IMR-90 (cell line): ENCODE measurements at regions not wholly inside any gene's neighbourhood (a gene's known extent, or its start where the extent isn't known, plus 50 kb on each side); places are given as distances from the start of the nearest gene placed in this dataset.

ENCODE experiments used
- ATAC-seq: fragments of 200-7000 bp; cut with Tn5 transposase; 2 replicates; pipeline ENCODE4 v1.9.1; 2020; ENCODE audit warnings: low read depth, mild to moderate bottlenecking, moderate library complexity
- BruUV-seq: library from RNA; stranded (reverse); fragments of 400-500 nt; replicated peaks from 2 replicates; lab custom pipeline; 2021; lab: Mats Ljungman, UMichigan
- CTCF ChIA-PET: fragments of 300-600 bp; formaldehyde crosslinking; extraction: SDS; loops from one replicate; lab custom pipeline; 2021; ENCODE audit warnings: antibody characterized with exemption; lab: Yijun Ruan, JAX
- POLR2A ChIA-PET: fragments of 300-600 bp; sonication (Branson Sonifier 250); formaldehyde crosslinking; loops from one replicate; lab custom pipeline; 2022; ENCODE audit warnings: antibody characterized with exemption; ENCODE audit not compliant: unreplicated experiment; lab: Charles Lee
- DNase-seq: peaks from one replicate; pipeline ENCODE4 v3.0.0; 2013
- H2AFZ ChIP-seq: replicated peaks from 2 replicates; pipeline ENCODE3; 2013; ENCODE audit warnings: low read length, mild to moderate bottlenecking; ENCODE audit not compliant: poor library complexity
- H2AK5ac ChIP-seq: 2 replicates; pipeline ENCODE4 v1.6.1; 2013; ENCODE audit warnings: low read depth, low read length, inconsistent platforms
- H2AK9ac ChIP-seq: replicated peaks from 2 replicates; pipeline ENCODE3; 2013; ENCODE audit warnings: mild to moderate bottlenecking, low read depth, low read length, moderate library complexity; ENCODE audit not compliant: poor library complexity
- H2BK120ac ChIP-seq: 2 replicates; pipeline ENCODE4 v1.6.1; 2013; ENCODE audit warnings: low read depth, low read length, inconsistent platforms
- H2BK15ac ChIP-seq: 3 replicates; pipeline ENCODE4 v1.6.1; 2013; ENCODE audit warnings: low read depth, low read length, inconsistent platforms
- H2BK20ac ChIP-seq: 2 replicates; pipeline ENCODE4 v1.6.1; 2013; ENCODE audit warnings: low read depth, mild to moderate bottlenecking, inconsistent platforms, low read length, moderate library complexity
- H2BK5ac ChIP-seq: 2 replicates; pipeline ENCODE4 v1.6.1; 2013; ENCODE audit warnings: mild to moderate bottlenecking, low read depth, low read length, inconsistent platforms; ENCODE audit not compliant: poor library complexity, severe bottlenecking
- H3K14ac ChIP-seq: replicated peaks from 2 replicates; pipeline ENCODE4 v1.6.1; 2013; ENCODE audit warnings: low read depth, low read length, inconsistent platforms
- H3K18ac ChIP-seq: 2 replicates; pipeline ENCODE4 v1.6.1; 2013; ENCODE audit warnings: low read depth, low read length, control low read depth
- H3K23ac ChIP-seq: 2 replicates; pipeline ENCODE4 v1.6.1; 2013; ENCODE audit warnings: low read depth, low read length, inconsistent platforms
- H3K27ac ChIP-seq: 2 replicates; pipeline ENCODE4 v1.5.1; 2013; ENCODE audit warnings: mild to moderate bottlenecking, control low read depth, low read length; ENCODE audit not compliant: insufficient read depth
- H3K27me3 ChIP-seq: 2 replicates; pipeline ENCODE4 v1.6.1; 2013; ENCODE audit warnings: low read length; ENCODE audit not compliant: control insufficient read depth, insufficient read depth
- H3K36me3 ChIP-seq: 2 replicates; pipeline ENCODE4 v1.6.1; 2013; ENCODE audit warnings: low read length, mixed read lengths; ENCODE audit not compliant: control insufficient read depth, insufficient read depth
- H3K4ac ChIP-seq: 2 replicates; pipeline ENCODE4 v1.6.1; 2013; ENCODE audit warnings: low read depth, low read length, inconsistent platforms
- H3K4me1 ChIP-seq: 2 replicates; pipeline ENCODE4 v1.6.1; 2013; ENCODE audit warnings: low read length, mixed read lengths; ENCODE audit not compliant: control insufficient read depth, insufficient read depth
- H3K4me2 ChIP-seq: 2 replicates; pipeline ENCODE4 v1.6.1; 2013; ENCODE audit warnings: low read depth, mild to moderate bottlenecking, control low read depth, low read length, moderate library complexity
- H3K4me3 ChIP-seq: 2 replicates; pipeline ENCODE4 v1.5.1; 2013; ENCODE audit warnings: low read depth, mild to moderate bottlenecking, control low read depth, low read length, moderate library complexity; ENCODE audit not compliant: insufficient read depth
- H3K56ac ChIP-seq: 2 replicates; pipeline ENCODE4 v1.6.1; 2013; ENCODE audit warnings: low read length, inconsistent platforms; ENCODE audit not compliant: insufficient read depth; ENCODE audit errors: extremely low read depth
- H3K79me1 ChIP-seq, 2 experiments: 2 replicates each; pipeline ENCODE4 v1.6.1; 2013; ENCODE audit warnings: low read length in 2 of 2, inconsistent platforms in 1 of 2, low read depth in 1 of 2
- H3K9ac ChIP-seq: 2 replicates; pipeline ENCODE4 v1.6.1; 2013; ENCODE audit warnings: low read depth, low read length, control low read depth
- H3K9me1 ChIP-seq: 2 replicates; pipeline ENCODE4 v1.6.1; 2013; ENCODE audit warnings: low read length, inconsistent platforms; ENCODE audit not compliant: insufficient read depth
- H3K9me3 ChIP-seq: 2 replicates; pipeline ENCODE4 v1.6.1; 2013; ENCODE audit warnings: low read length; ENCODE audit not compliant: control insufficient read depth, insufficient read depth
- H4K20me1 ChIP-seq: 2 replicates; pipeline ENCODE4 v1.6.1; 2013; ENCODE audit warnings: low read length, inconsistent platforms; ENCODE audit not compliant: insufficient read depth
- H4K5ac ChIP-seq: 2 replicates; pipeline ENCODE4 v1.6.1; 2013; ENCODE audit warnings: mild to moderate bottlenecking, low read depth, low read length, control low read depth
- H4K8ac ChIP-seq, 2 experiments: 2 replicates each; pipeline ENCODE4 v1.6.1; 2013; ENCODE audit warnings: low read depth in 2 of 2, low read length in 2 of 2, control low read depth in 1 of 2, inconsistent platforms in 1 of 2
- H4K91ac ChIP-seq: 2 replicates; pipeline ENCODE4 v1.6.1; 2013; ENCODE audit warnings: low read depth, low read length, inconsistent platforms; ENCODE audit not compliant: insufficient read depth
- BHLHE40 ChIP-seq: fragments of 150-350 bp; IDR thresholded peaks from 2 replicates; pipeline ENCODE4 v1.6.1; 2016; ENCODE audit warnings: mild to moderate bottlenecking, low read depth, low read length
- CEBPB ChIP-seq: IDR thresholded peaks from 2 replicates; pipeline ENCODE4 v1.6.1; 2012; ENCODE audit warnings: low read depth, low read length, improper control_type of control experiment
- CHD1 ChIP-seq: IDR thresholded peaks from 2 replicates; pipeline ENCODE4 v1.6.1; 2012; ENCODE audit warnings: low read depth, low read length, improper control_type of control experiment
- MAFK ChIP-seq: IDR thresholded peaks from 2 replicates; pipeline ENCODE4 v1.6.1; 2012; ENCODE audit warnings: low read depth, low read length, improper control_type of control experiment
- MAZ ChIP-seq: IDR thresholded peaks from 2 replicates; pipeline ENCODE4 v1.6.1; 2012; ENCODE audit warnings: low read depth, mild to moderate bottlenecking, low read length, improper control_type of control experiment, moderate library complexity, borderline replicate concordance
- MXI1 ChIP-seq: IDR thresholded peaks from 2 replicates; pipeline ENCODE4 v1.6.1; 2012; ENCODE audit warnings: low read depth, mild to moderate bottlenecking, low read length, moderate library complexity, borderline replicate concordance
- NFE2L2 ChIP-seq: fragments of 150-350 bp; IDR thresholded peaks from 2 replicates; pipeline ENCODE4 v1.6.1; 2016; ENCODE audit warnings: low read depth, mild to moderate bottlenecking, low read length
- RAD21 ChIP-seq: IDR thresholded peaks from 2 replicates; pipeline ENCODE4 v1.6.1; 2012; ENCODE audit warnings: low read length, improper control_type of control experiment
- RCOR1 ChIP-seq: IDR thresholded peaks from 2 replicates; pipeline ENCODE4 v1.6.1; 2012; ENCODE audit warnings: mild to moderate bottlenecking, low read length, improper control_type of control experiment; ENCODE audit not compliant: insufficient replicate concordance
- SMC3 ChIP-seq: fragments of 150-350 bp; IDR thresholded peaks from 2 replicates; pipeline ENCODE4 v1.6.1; 2016; ENCODE audit warnings: low read depth, mild to moderate bottlenecking, antibody characterized with exemption, low read length, moderate library complexity
- WGBS, 2 experiments: methylation state at CpG; one replicate each; pipeline versions ENCODE4 v1.1.5 to v1.1.7; 2013; ENCODE audit warnings: missing lambda C conversion rate in 2 of 2; ENCODE audit not compliant: insufficient read length in 1 of 2; ENCODE audit errors: extremely low coverage in 2 of 2; 5-methylcytosine and 5-hydroxymethylcytosine counted together
- dilution Hi-C: fragments of 300-500 bp; cut with HindIII; formaldehyde crosslinking; loops from one replicate; pipeline ENCODE4 v1.14.3; 2018; ENCODE audit warnings: low sequenced_read_pairs; ENCODE audit not compliant: unreplicated experiment
- in situ Hi-C: fragments of 300-500 bp; cut with MboI; formaldehyde crosslinking; loops from 3 replicates; pipeline ENCODE4 v1.14.3; 2019; ENCODE audit warnings: low sequenced_read_pairs, inconsistent platforms, mixed read lengths
- intact Hi-C: fragments of 100-400 bp; cut with micrococcal nuclease; formaldehyde crosslinking; loops from 2 replicates; pipeline ENCODE4 v1.10.0; 2022
- TF ChIP-seq, protein P1 (sequence below): conservative IDR thresholded peaks from 2 replicates; pipeline ENCODE4 v1.5.1; 2012; ENCODE audit warnings: mild to moderate bottlenecking, low read depth, low read length, improper control_type of control experiment
- TF ChIP-seq, protein P2 (sequence below): fragments of 150-350 bp; IDR thresholded peaks from 2 replicates; pipeline ENCODE4 v1.6.1; 2016; ENCODE audit warnings: low read depth, mild to moderate bottlenecking, low read length, moderate library complexity, borderline replicate concordance

DNA sequence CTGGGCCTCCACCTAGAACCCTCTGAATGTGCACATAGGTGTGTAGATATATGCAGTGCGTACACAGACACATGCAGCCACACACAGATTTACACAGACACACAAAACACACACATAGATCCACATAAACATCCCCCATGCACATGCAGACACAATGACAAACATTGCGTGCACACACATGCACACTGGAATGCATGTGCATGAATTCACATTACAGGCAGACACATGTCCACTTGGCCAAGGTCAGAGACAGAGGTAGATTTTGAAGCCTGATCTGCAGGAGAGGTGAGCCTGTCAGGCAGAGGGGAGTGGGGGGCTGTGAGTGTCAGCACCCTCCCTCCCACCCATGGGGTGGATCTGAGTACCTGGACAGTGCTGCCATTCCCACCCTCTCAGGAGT is 338.5 kb downstream of the PTPRU start:
- Histone ChIP-seq H3K79me1 (no peaks in the 10 kb centered on the region), H2BK15ac (no peak overlapping the region), H2BK5ac (no peak overlapping the region), H2AFZ (no peak overlapping the region), H3K4me1 (peaks cover 4% of the 10 kb centered on the region; the same call in 1 of the 2 replicates), H3K4me3 (no peak overlapping the region), H4K5ac (no peak overlapping the region), H2BK120ac (no peak overlapping the region), H2BK20ac (no peak overlapping the region), H3K18ac (no peak overlapping the region), H3K4me2 (no peak overlapping the region), H3K4ac (no peak overlapping the region), H4K8ac (no peak overlapping the region), H3K56ac (no peak overlapping the region), H3K9ac (no peak overlapping the region), H3K27ac (no peak overlapping the region), H4K20me1 (no peaks in the 10 kb centered on the region), H3K36me3 (no peaks in the 10 kb centered on the region), H3K9me1 (peaks cover 11% of the 10 kb centered on the region), H4K91ac (no peak overlapping the region), H3K9me3 (no peaks in the 10 kb centered on the region), H2AK5ac (no peak overlapping the region), H3K27me3 (no peaks in the 10 kb centered on the region), H2AK9ac (no peak overlapping the region), H3K14ac (no peak overlapping the region), H3K23ac (no peak overlapping the region)
- TF ChIP-seq RAD21 (no peak), BHLHE40 (no peak), RCOR1 (no peak), MAZ (no peak), MAFK (no peak), CEBPB (no peak), CHD1 (no peak), NFE2L2 (no peak), MXI1 (no peak), SMC3 (no peak)
- TF ChIP-seq, protein P1, sequence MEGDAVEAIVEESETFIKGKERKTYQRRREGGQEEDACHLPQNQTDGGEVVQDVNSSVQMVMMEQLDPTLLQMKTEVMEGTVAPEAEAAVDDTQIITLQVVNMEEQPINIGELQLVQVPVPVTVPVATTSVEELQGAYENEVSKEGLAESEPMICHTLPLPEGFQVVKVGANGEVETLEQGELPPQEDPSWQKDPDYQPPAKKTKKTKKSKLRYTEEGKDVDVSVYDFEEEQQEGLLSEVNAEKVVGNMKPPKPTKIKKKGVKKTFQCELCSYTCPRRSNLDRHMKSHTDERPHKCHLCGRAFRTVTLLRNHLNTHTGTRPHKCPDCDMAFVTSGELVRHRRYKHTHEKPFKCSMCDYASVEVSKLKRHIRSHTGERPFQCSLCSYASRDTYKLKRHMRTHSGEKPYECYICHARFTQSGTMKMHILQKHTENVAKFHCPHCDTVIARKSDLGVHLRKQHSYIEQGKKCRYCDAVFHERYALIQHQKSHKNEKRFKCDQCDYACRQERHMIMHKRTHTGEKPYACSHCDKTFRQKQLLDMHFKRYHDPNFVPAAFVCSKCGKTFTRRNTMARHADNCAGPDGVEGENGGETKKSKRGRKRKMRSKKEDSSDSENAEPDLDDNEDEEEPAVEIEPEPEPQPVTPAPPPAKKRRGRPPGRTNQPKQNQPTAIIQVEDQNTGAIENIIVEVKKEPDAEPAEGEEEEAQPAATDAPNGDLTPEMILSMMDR: no peak
- TF ChIP-seq, protein P2, sequence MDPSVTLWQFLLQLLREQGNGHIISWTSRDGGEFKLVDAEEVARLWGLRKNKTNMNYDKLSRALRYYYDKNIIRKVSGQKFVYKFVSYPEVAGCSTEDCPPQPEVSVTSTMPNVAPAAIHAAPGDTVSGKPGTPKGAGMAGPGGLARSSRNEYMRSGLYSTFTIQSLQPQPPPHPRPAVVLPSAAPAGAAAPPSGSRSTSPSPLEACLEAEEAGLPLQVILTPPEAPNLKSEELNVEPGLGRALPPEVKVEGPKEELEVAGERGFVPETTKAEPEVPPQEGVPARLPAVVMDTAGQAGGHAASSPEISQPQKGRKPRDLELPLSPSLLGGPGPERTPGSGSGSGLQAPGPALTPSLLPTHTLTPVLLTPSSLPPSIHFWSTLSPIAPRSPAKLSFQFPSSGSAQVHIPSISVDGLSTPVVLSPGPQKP: no peak
- dilution Hi-C loops: no loop called here
- POLR2A ChIA-PET: no interaction called here
- in situ Hi-C loops: no loop called here
- ATAC-seq: no peak
- no peak for DNase-seq
- no CpG with 5 or more reads among the region's 2 CpGs for WGBS, 2 experiments
- BruUV-seq: no TSS peak
- CTCF ChIA-PET: no interaction called here
- intact Hi-C loops: no loop called here
